ENCODE measurements at regions not wholly inside any gene's neighbourhood (a gene's known extent, or its start where the extent isn't known, plus 50 kb on each side); places are given as distances from the start of the nearest gene placed in this dataset.

GRCh38 chr2:136383167-136383566 is 265.2 kb upstream of the CXCR4 start:
- no peaks in the 10 kb centered on the region for H3K4me1 ChIP-seq (ENCODE audit: control insufficient read depth, extremely low read depth, insufficient read depth, low read length)
- dilution Hi-C loops (cut with MboI; ENCODE audit: extremely low pct_ligation_motif_present, low sequenced_read_pairs), result no loop called here
- no peaks in the 10 kb centered on the region for H4K20me1 ChIP-seq (ENCODE audit: control insufficient read depth, extremely low read depth, insufficient read depth, low read length)
- no peak for FAIRE-seq
- H2AFZ ChIP-seq (ENCODE audit: control insufficient read depth, low read length), result no peak overlapping the region
- no peak overlapping the region for H3K9ac ChIP-seq (ENCODE audit: control insufficient read depth, extremely low read depth, insufficient read depth, low read length)
- no peaks in the 10 kb centered on the region for H3K9me1 ChIP-seq (ENCODE audit: control insufficient read depth, extremely low read depth, insufficient read depth, low read length)
- H3K4me3 ChIP-seq (ENCODE audit: control insufficient read depth in 2 of 3, extremely low read depth in 1 of 3, insufficient read depth in 2 of 3, low read depth in 1 of 3, low read length in 3 of 3), result no peak overlapping the region
- H3K9me3 ChIP-seq (ENCODE audit: control insufficient read depth, low read depth, low read length), result no peaks in the 10 kb centered on the region
- H3K27me3 ChIP-seq (ENCODE audit: control insufficient read depth, extremely low read depth, insufficient read depth, low read length), result no peaks in the 10 kb centered on the region
- no peak for DNase-seq (ENCODE audit: low read depth, low spot score)
- H3K79me2 ChIP-seq (ENCODE audit: control insufficient read depth, insufficient read depth, low read length), result no peaks in the 10 kb centered on the region
- TF ChIP-seq EZH2 (IDR thresholded peaks at IDR 0.05; ENCODE audit: low read length), result no peak
- no peaks in the 10 kb centered on the region for H3K36me3 ChIP-seq (ENCODE audit: control insufficient read depth in 2 of 2, extremely low read depth in 1 of 2, insufficient read depth in 2 of 2, low read length in 2 of 2)
- no peak overlapping the region for H3K27ac ChIP-seq (ENCODE audit: control insufficient read depth, insufficient read depth, low read length)
- no peak overlapping the region for H3K4me2 ChIP-seq (ENCODE audit: control insufficient read depth, extremely low read depth, insufficient read depth, low read depth, low read length)

DNA sequence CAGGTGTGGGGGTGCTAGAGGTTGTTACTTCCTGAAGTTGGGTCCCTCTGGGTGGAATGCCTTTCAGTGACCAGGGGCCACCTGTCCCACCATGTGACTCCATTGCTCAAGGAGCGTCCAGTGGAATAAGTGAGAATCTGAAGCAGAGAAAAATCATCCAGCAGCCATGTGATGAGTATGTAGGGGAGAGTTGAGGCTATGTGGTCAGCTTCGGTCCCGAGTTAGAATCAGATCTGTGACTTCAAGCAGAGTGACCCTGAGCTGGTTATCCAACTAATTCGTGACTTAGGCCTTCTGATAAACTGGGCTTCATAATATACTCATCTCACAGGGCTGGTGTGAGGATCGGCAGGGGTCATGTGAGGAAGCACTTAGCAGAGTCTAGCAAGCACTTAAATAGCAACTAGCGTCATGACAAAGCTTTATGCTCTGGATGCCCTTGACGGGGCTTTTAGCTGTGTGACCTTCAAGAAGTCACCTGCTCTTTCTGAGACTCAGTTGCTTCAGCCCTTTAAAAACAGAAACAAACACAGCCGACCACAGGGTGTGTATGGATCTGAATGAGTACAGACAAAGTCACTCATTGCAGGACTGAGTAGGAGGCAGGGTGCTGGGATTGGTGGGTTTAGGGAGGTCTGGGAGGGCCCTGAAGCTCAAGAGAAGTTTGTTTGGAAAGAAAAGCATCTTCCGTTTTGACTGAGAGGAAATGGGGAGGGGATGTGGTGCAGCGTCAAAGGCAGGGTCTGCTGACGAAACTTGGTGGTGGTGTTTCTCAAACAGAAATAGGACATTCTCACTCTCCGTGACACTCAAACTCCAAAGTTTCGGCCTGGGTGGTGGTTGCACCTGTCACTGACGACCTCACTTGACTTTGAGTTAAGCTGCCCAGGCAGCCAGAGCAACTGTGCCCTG is 264.0 kb upstream of the CXCR4 start:
- no peak overlapping the region for H3K27ac ChIP-seq (ENCODE audit: control insufficient read depth, insufficient read depth, low read length)
- no peak for FAIRE-seq
- dilution Hi-C loops (cut with MboI; ENCODE audit: extremely low pct_ligation_motif_present, low sequenced_read_pairs), result no loop called here
- H4K20me1 ChIP-seq (ENCODE audit: control insufficient read depth, extremely low read depth, insufficient read depth, low read length), result no peaks in the 10 kb centered on the region
- H3K4me1 ChIP-seq (ENCODE audit: control insufficient read depth, extremely low read depth, insufficient read depth, low read length), result no peaks in the 10 kb centered on the region
- no peak overlapping the region for H3K4me3 ChIP-seq (ENCODE audit: control insufficient read depth in 2 of 3, extremely low read depth in 1 of 3, insufficient read depth in 2 of 3, low read depth in 1 of 3, low read length in 3 of 3)
- H3K27me3 ChIP-seq (ENCODE audit: control insufficient read depth, extremely low read depth, insufficient read depth, low read length), result no peaks in the 10 kb centered on the region
- H3K79me2 ChIP-seq (ENCODE audit: control insufficient read depth, insufficient read depth, low read length), result no peaks in the 10 kb centered on the region
- H3K36me3 ChIP-seq (ENCODE audit: control insufficient read depth in 2 of 2, extremely low read depth in 1 of 2, insufficient read depth in 2 of 2, low read length in 2 of 2), result no peaks in the 10 kb centered on the region
- no peak overlapping the region for H3K9ac ChIP-seq (ENCODE audit: control insufficient read depth, extremely low read depth, insufficient read depth, low read length)
- no peak overlapping the region for H3K4me2 ChIP-seq (ENCODE audit: control insufficient read depth, extremely low read depth, insufficient read depth, low read depth, low read length)
- no peaks in the 10 kb centered on the region for H3K9me3 ChIP-seq (ENCODE audit: control insufficient read depth, low read depth, low read length)
- DNase-seq (ENCODE audit: low read depth, low spot score), result no peak
- TF ChIP-seq EZH2 (IDR thresholded peaks at IDR 0.05; ENCODE audit: low read length), result no peak
- TF ChIP-seq, protein P1, sequence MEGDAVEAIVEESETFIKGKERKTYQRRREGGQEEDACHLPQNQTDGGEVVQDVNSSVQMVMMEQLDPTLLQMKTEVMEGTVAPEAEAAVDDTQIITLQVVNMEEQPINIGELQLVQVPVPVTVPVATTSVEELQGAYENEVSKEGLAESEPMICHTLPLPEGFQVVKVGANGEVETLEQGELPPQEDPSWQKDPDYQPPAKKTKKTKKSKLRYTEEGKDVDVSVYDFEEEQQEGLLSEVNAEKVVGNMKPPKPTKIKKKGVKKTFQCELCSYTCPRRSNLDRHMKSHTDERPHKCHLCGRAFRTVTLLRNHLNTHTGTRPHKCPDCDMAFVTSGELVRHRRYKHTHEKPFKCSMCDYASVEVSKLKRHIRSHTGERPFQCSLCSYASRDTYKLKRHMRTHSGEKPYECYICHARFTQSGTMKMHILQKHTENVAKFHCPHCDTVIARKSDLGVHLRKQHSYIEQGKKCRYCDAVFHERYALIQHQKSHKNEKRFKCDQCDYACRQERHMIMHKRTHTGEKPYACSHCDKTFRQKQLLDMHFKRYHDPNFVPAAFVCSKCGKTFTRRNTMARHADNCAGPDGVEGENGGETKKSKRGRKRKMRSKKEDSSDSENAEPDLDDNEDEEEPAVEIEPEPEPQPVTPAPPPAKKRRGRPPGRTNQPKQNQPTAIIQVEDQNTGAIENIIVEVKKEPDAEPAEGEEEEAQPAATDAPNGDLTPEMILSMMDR (optimal IDR thresholded peaks at IDR 0.05 in 1 of 3, IDR thresholded peaks at IDR 0.05 in 1 of 3, conservative IDR thresholded peaks at IDR 0.05 in 1 of 3; ENCODE audit: extremely low read depth in 1 of 3, insufficient read depth in 2 of 3, low read length in 3 of 3), result no peak
- H2AFZ ChIP-seq (ENCODE audit: control insufficient read depth, low read length), result no peak overlapping the region
- no peaks in the 10 kb centered on the region for H3K9me1 ChIP-seq (ENCODE audit: control insufficient read depth, extremely low read depth, insufficient read depth, low read length)

Data from keratinocyte (primary cell).